K562 (cell line): ENCODE measurements at regions not wholly inside any gene's neighbourhood (a gene's known extent, or its start where the extent isn't known, plus 50 kb on each side); places are given as distances from the start of the nearest gene placed in this dataset.

Experiments used
- ATF3 ChIP-seq, 2 experiments: fragments of 450-650 bp in 1 of 2; sonication (generic) in 1 of 2; formaldehyde crosslinking in 1 of 2; IDR thresholded peaks in 1 of 2; conservative IDR thresholded peaks in 1 of 2; 2 replicates each; pipeline versions ENCODE4 v1.6.1 to v1.8.1; 2016 to 2023; ENCODE audit warnings: mild to moderate bottlenecking in 2 of 2, moderate library complexity in 2 of 2, inconsistent platforms in 1 of 2, missing genetic modification reagents in 1 of 2
- CTCF ChIP-seq, 3 experiments: IDR thresholded peaks in 2 of 3; conservative IDR thresholded peaks in 1 of 3; 2 replicates each; pipeline ENCODE4 v1.5.1; 2011 to 2012; ENCODE audit warnings: low read length in 3 of 3, mild to moderate bottlenecking in 3 of 3, control low read depth in 2 of 3, improper control_type of control experiment in 1 of 3, inconsistent platforms in 1 of 3, low read depth in 1 of 3, mixed read lengths in 1 of 3, moderate library complexity in 1 of 3; ENCODE audit not compliant: insufficient read depth in 2 of 3
- FOXA3 ChIP-seq, 2 experiments: fragments of 450-650 bp in 1 of 2; sonication (generic) in 1 of 2; formaldehyde crosslinking; IDR thresholded peaks in 1 of 2; conservative IDR thresholded peaks in 1 of 2; 2 replicates each; pipeline versions ENCODE4 v1.4.0 to v1.8.0; 2020 to 2022; ENCODE audit warnings: mild to moderate bottlenecking in 2 of 2, missing genetic modification reagents in 1 of 2
- KDM1A ChIP-seq, 2 experiments: fragments of 450-650 bp; IDR thresholded peaks; 2 replicates each; pipeline ENCODE4 v1.6.1; 2016; ENCODE audit warnings: mild to moderate bottlenecking in 2 of 2
- MBD1 ChIP-seq: fragments of 250-450 bp; sonication (Bioruptor Pico); IDR thresholded peaks from 2 replicates; pipeline ENCODE4 v1.8.0; 2022; ENCODE audit warnings: inconsistent platforms
- RAD21 ChIP-seq, 2 experiments: fragments of 250-450 bp in 1 of 2; fragments of 450-650 bp in 1 of 2; sonication (Bioruptor Pico) in 1 of 2; formaldehyde crosslinking in 1 of 2; IDR thresholded peaks in 1 of 2; conservative IDR thresholded peaks in 1 of 2; 2 replicates each; pipeline versions ENCODE4 v1.4.0 to v1.8.0; 2020 to 2022; ENCODE audit warnings: mild to moderate bottlenecking in 2 of 2, moderate library complexity in 1 of 2
- REST ChIP-seq, 2 experiments: fragments of 450-650 bp; formaldehyde crosslinking in 1 of 2; IDR thresholded peaks; 2 replicates each; pipeline versions ENCODE4 v1.4.0 to v1.6.1; 2014 to 2020; ENCODE audit warnings: mild to moderate bottlenecking in 2 of 2, borderline replicate concordance in 1 of 2, low read depth in 1 of 2
- RHOXF2B ChIP-seq: fragments of 250-450 bp; sonication (Bioruptor Pico); conservative IDR thresholded peaks from 2 replicates; pipeline ENCODE4 v1.5.1; 2021
- YY1 ChIP-seq, 3 experiments: IDR thresholded peaks; 2 replicates each; pipeline ENCODE4 v1.6.1; 2011; ENCODE audit warnings: low read length in 2 of 3, mild to moderate bottlenecking in 2 of 3, moderate library complexity in 2 of 3, borderline replicate concordance in 1 of 3, control low read depth in 1 of 3, low read depth in 1 of 3; ENCODE audit not compliant: insufficient read depth in 3 of 3, insufficient replicate concordance in 2 of 3, control insufficient read depth in 1 of 3, insufficient read length in 1 of 3; ENCODE audit errors: extremely low read depth in 1 of 3
- TF ChIP-seq, protein P1 (sequence below): fragments of 450-650 bp; IDR thresholded peaks from one replicate; pipeline ENCODE4 v1.6.1; 2018; ENCODE audit warnings: mild to moderate bottlenecking, moderate library complexity; ENCODE audit not compliant: partially characterized antibody

DNA sequence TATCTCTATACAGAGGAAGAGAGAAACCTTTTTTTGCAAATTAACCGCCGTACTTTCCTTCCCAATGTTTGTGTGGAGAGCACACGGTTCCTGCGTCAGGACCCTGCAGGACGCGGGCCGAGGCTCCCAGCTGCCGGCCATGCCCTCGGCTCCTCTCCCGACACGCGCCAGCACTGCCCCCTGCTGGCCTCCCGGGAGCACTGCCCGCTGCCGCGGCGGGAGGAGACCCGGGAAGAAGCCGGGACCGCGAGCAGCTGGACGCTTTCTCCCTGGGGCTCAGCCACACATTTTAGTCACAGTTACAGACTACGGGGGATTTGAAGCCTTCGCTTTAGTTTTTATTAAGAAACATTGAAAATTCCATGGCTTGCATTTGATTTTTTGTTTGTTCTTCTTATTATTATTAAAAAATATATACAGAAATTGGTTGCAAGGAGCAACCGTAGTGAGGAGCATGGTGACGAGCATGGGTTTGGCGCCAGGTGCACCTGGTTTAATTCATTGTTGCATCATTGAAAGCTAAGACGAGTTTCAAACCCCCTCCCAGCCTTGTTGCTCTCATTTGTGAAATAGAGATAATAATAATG lies 401.2 kb downstream of the GALR1 start (continued):
- TF ChIP-seq REST (IDR thresholded peaks at IDR 0.05; ENCODE audit: borderline replicate concordance) (peak; percentile 35; the same call in 1 of the 2 replicates), REST (CRISPR knock-in tag; IDR thresholded peaks at IDR 0.05; ENCODE audit: low read depth) (no peak), FOXA3 (CRISPR knock-in tag; conservative IDR thresholded peaks at IDR 0.05 in 1 of 2, IDR thresholded peaks at IDR 0.05 in 1 of 2) (no peak), YY1 (IDR thresholded peaks at IDR 0.05; ENCODE audit: borderline replicate concordance in 1 of 3, control insufficient read depth in 1 of 3, extremely low read depth in 1 of 3, insufficient read depth in 3 of 3, insufficient read length in 1 of 3, insufficient replicate concordance in 2 of 3, low read depth in 1 of 3, low read length in 2 of 3) (peak in 1 of 3 experiments; percentile 24), RAD21 (CRISPR knock-in tag; conservative IDR thresholded peaks at IDR 0.05 in 1 of 2, IDR thresholded peaks at IDR 0.05 in 1 of 2) (peak; percentile 48 to 68), RHOXF2B (CRISPR knock-in tag) (no peak), CTCF (IDR thresholded peaks at IDR 0.05 in 2 of 3, conservative IDR thresholded peaks at IDR 0.05 in 1 of 3; ENCODE audit: insufficient read depth in 2 of 3, low read depth in 1 of 3, low read length in 3 of 3) (peak; percentile 67 to 74 (median 68)), KDM1A (IDR thresholded peaks at IDR 0.05) (no peak), MBD1 (CRISPR knock-in tag) (no peak), ATF3 (IDR thresholded peaks at IDR 0.05) (no peak), ATF3 (CRISPR knock-in tag; conservative IDR thresholded peaks at IDR 0.05) (no peak)
- TF ChIP-seq, protein P1, sequence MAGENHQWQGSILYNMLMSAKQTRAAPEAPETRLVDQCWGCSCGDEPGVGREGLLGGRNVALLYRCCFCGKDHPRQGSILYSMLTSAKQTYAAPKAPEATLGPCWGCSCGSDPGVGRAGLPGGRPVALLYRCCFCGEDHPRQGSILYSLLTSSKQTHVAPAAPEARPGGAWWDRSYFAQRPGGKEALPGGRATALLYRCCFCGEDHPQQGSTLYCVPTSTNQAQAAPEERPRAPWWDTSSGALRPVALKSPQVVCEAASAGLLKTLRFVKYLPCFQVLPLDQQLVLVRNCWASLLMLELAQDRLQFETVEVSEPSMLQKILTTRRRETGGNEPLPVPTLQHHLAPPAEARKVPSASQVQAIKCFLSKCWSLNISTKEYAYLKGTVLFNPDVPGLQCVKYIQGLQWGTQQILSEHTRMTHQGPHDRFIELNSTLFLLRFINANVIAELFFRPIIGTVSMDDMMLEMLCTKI, result no peak
